ENCODE measurements at regions not wholly inside any gene's neighbourhood (a gene's known extent, or its start where the extent isn't known, plus 50 kb on each side); places are given as distances from the start of the nearest gene placed in this dataset.
"Not testable (repeated sequence)": the region's sequence is repeated elsewhere in the genome, so short reads cannot be mapped to it uniquely, and the experiment has no call there.

DNA sequence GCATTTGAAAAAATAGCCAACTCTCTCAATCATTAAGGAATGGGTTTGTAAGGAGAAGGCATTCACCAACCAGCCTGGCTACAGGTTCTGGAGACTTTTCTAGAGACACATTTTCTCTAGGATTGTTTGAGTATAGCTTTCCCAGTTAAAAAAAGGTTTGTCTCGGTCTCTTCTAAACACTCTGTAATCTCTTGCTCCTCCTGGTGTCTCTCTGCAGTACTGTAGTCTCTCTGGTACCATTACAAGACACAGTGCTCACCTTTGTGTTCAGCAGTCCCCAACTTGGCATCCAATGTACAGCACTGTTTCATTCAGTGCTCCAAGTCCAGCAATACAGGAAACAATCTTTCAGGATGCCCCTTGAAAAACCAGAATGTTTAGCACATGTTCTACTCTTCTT, 534.4 kb downstream of the ZNF385D start:
- no peak overlapping the region for H3K27ac Mint-ChIP-seq
- peak; percentile 97 for ATAC-seq

GRCh38 chr3:21204122-21204521, 546.9 kb downstream of the ZNF385D start:
- DNase-seq (ENCODE audit: low spot score); H3K4me1 Mint-ChIP-seq; ATAC-seq; POLR2A ChIA-PET; H3K27ac Mint-ChIP-seq; H3K4me3 Mint-ChIP-seq; CTCF ChIA-PET; H3K27me3 Mint-ChIP-seq (ENCODE audit: low read depth): not testable (repeated sequence)
- peaks cover 47% of the 10 kb centered on the region for H3K36me3 Mint-ChIP-seq
- H3K9me3 Mint-ChIP-seq = peaks cover 63% of the 10 kb centered on the region

More for the DNA sequence above, 534.4 kb downstream of the ZNF385D start:
- no peak overlapping the region for H3K4me3 Mint-ChIP-seq
- CTCF ChIA-PET = interaction anchor here (0.8 to 1.6 kb wide), 4 partner anchors 46 to 990 kb away, joined by 3 to 13 read pairs (median 4); no protein-coding TSS in a partner anchor
- H3K9me3 Mint-ChIP-seq = peaks cover 28% of the 10 kb centered on the region
- DNase-seq (ENCODE audit: low spot score) = no peak
- no peak for TF ChIP-seq PREB (CRISPR knock-in tag; IDR thresholded peaks at IDR 0.05; ENCODE audit: borderline replicate concordance)
- TF ChIP-seq, protein P1, sequence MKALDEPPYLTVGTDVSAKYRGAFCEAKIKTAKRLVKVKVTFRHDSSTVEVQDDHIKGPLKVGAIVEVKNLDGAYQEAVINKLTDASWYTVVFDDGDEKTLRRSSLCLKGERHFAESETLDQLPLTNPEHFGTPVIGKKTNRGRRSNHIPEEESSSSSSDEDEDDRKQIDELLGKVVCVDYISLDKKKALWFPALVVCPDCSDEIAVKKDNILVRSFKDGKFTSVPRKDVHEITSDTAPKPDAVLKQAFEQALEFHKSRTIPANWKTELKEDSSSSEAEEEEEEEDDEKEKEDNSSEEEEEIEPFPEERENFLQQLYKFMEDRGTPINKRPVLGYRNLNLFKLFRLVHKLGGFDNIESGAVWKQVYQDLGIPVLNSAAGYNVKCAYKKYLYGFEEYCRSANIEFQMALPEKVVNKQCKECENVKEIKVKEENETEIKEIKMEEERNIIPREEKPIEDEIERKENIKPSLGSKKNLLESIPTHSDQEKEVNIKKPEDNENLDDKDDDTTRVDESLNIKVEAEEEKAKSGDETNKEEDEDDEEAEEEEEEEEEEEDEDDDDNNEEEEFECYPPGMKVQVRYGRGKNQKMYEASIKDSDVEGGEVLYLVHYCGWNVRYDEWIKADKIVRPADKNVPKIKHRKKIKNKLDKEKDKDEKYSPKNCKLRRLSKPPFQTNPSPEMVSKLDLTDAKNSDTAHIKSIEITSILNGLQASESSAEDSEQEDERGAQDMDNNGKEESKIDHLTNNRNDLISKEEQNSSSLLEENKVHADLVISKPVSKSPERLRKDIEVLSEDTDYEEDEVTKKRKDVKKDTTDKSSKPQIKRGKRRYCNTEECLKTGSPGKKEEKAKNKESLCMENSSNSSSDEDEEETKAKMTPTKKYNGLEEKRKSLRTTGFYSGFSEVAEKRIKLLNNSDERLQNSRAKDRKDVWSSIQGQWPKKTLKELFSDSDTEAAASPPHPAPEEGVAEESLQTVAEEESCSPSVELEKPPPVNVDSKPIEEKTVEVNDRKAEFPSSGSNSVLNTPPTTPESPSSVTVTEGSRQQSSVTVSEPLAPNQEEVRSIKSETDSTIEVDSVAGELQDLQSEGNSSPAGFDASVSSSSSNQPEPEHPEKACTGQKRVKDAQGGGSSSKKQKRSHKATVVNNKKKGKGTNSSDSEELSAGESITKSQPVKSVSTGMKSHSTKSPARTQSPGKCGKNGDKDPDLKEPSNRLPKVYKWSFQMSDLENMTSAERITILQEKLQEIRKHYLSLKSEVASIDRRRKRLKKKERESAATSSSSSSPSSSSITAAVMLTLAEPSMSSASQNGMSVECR (CRISPR knock-in tag; IDR thresholded peaks at IDR 0.05; ENCODE audit: borderline replicate concordance) = no peak
- TF ChIP-seq FOXP1 (CRISPR knock-in tag; IDR thresholded peaks at IDR 0.05; ENCODE audit: borderline replicate concordance) = no peak
- peak; percentile 38 for TF ChIP-seq CTCF (IDR thresholded peaks at IDR 0.05)
- TF ChIP-seq ZNF512 (CRISPR knock-in tag; IDR thresholded peaks at IDR 0.05; ENCODE audit: borderline replicate concordance) = no peak
- no peaks in the 10 kb centered on the region; the same call in 1 of the 2 replicates for H3K27me3 Mint-ChIP-seq (ENCODE audit: low read depth)
- peaks cover 3% of the 10 kb centered on the region; the same call in 1 of the 2 replicates for H3K4me1 Mint-ChIP-seq
- H3K36me3 Mint-ChIP-seq = peaks cover 20% of the 10 kb centered on the region
- POLR2A ChIA-PET = no interaction called here

DNA sequence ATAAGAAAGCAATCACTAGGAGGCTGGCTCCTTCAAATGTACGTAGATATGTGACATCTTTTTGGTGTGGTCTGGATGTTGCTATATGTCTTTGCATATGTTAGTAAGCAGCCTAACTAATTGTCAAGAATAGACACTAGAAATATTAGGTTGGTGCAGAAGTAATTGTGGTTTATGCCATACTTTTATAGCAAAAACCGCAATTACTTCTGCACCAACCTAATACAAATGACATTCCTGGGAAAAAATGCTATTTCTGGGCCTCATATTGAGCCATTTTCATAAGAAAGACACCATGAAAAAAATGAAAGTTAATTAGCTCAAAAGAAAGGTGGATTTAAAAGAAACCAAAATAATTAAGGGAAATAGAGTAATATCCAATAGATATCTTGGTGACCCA, 555.8 kb downstream of the ZNF385D start:
- CTCF ChIA-PET = interaction anchor here (1.2 kb wide), 1 partner anchor 25 kb away, joined by 3 read pairs; no protein-coding TSS in a partner anchor
- POLR2A ChIA-PET = no interaction called here
- H3K4me3 Mint-ChIP-seq = no peak overlapping the region
- ATAC-seq (no peak), DNase-seq (ENCODE audit: low spot score) (no peak)
- no peaks in the 10 kb centered on the region for H3K36me3 Mint-ChIP-seq
- no peak overlapping the region for H3K27ac Mint-ChIP-seq
- H3K4me1 Mint-ChIP-seq = peaks cover 3% of the 10 kb centered on the region; the same call in 1 of the 2 replicates
- H3K27me3 Mint-ChIP-seq (ENCODE audit: low read depth) = no peaks in the 10 kb centered on the region
- TF ChIP-seq ZSCAN18 (CRISPR knock-in tag; IDR thresholded peaks at IDR 0.05) = no peak
- TF ChIP-seq ETV6 (CRISPR knock-in tag; IDR thresholded peaks at IDR 0.05) = no peak
- TF ChIP-seq ATF1 (CRISPR knock-in tag; IDR thresholded peaks at IDR 0.05) = no peak
- no peak for TF ChIP-seq ZNF317 (CRISPR knock-in tag; IDR thresholded peaks at IDR 0.05; ENCODE audit: borderline replicate concordance, low read depth)
- no peaks in the 10 kb centered on the region for H3K9me3 Mint-ChIP-seq

DNA sequence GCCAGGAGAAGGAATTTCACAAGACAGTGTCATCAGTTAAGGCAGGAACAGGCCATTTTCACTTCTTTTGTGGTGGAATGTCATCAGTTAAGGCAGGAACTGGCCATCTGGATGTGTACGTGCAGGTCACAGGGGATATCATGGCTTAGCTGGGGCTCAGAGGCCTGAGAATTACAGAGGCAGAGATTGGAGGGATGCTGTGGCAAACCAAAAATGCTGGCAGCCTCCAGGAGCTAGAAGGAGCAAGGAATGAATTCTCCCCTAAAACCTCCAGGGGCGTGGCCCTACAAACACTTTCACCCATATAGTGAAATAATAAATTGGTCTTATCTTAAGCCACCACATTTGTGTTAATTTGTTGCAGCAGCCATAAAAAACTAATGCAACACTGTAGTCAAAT, 557.0 kb downstream of the ZNF385D start:
- H3K4me3 Mint-ChIP-seq; H3K36me3 Mint-ChIP-seq; CTCF ChIA-PET; H3K27me3 Mint-ChIP-seq (ENCODE audit: low read depth); POLR2A ChIA-PET; H3K27ac Mint-ChIP-seq; ATAC-seq; H3K9me3 Mint-ChIP-seq; DNase-seq (ENCODE audit: low spot score); H3K4me1 Mint-ChIP-seq: not testable (repeated sequence)
